Stimulated activated CD4-positive, alpha-beta T cell treated with anti-CD3 and anti-CD28 coated beads, Interleukin-12 subunit alpha, Interleukin-12 subunit beta, amount 100 ng/mL, for 48 hours (primary cell): ENCODE measurements at regions not wholly inside any gene's neighbourhood (a gene's known extent, or its start where the extent isn't known, plus 50 kb on each side); places are given as distances from the start of the nearest gene placed in this dataset.
"Not testable (repeated sequence)": the region's sequence is repeated elsewhere in the genome, so short reads cannot be mapped to it uniquely, and the experiment has no call there.

Experiments used
- DNase-seq, 3 donors: peaks; one replicate each; pipeline ENCODE4 v3.0.0-alpha.2; 2020; ENCODE audit warnings: low read depth in 2 of 3, low spot score in 1 of 3

- DNase-seq, result no peak
Observed at GRCh38 chr3:26058901-26059321, 269.0 kb downstream of the OXSM start.

- no peak for DNase-seq
Observed at GRCh38 chr3:26061947-26062346, 272.1 kb downstream of the OXSM start.

DNA sequence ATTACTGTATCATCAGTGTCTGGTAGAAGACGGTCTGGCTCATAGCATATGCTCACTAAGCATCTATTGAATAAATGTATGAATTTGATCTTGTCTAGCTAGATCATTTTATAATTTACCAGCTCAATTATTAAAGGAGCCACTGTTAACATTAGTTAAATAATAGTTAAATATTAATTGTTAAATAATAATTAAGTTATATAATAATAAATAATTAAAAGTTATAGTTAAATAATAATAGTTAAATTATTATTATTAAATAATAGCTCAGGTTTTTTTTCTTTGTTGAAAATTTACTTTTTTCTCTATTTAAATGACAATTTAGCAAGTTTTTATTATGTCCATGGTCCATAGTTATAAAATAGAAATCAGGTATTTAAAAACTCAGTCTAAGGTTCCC lies 274.4 kb downstream of the OXSM start:
- DNase-seq, result no peak

- no peak for DNase-seq
Observed at GRCh38 chr3:26068890-26069289, 279.0 kb downstream of the OXSM start.

DNA sequence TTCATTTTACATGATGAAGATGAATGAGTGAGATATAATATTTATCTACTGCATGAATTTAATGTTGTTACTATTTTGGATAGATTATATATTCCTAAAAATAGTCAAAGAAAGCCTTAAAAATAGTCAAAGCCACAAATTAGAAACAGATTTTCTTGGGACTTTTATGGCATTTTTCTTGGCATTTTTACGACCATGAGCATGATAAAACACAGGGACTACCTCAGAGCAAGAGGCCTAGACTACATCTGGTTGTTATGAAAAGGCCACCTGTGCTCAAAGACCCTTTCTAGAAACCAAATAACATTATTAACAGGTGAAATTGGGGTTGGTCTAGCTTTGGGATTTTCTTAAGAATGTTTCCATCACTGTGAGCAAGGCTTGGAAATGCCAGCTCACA lies 281.0 kb downstream of the OXSM start:
- no peak for DNase-seq

DNA sequence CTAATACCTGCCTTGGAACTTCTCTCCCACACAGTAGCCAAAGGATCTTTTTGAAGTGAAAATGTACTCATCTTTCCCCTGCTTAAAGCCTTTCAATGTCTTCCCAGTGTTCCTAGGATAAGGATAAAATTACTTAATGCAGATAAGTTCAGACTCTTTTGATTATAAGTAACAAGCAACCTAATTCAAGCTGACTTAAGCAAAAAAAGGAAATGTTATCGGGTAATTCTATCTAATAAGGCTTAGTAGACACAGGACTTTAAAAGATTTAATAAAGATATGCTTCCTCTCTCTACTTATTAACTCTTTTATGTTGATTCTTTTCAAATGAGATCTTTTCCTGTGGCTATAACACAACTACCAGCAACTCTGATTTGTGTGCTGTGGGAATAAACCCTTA lies 284.2 kb downstream of the OXSM start:
- no peak for DNase-seq

DNA sequence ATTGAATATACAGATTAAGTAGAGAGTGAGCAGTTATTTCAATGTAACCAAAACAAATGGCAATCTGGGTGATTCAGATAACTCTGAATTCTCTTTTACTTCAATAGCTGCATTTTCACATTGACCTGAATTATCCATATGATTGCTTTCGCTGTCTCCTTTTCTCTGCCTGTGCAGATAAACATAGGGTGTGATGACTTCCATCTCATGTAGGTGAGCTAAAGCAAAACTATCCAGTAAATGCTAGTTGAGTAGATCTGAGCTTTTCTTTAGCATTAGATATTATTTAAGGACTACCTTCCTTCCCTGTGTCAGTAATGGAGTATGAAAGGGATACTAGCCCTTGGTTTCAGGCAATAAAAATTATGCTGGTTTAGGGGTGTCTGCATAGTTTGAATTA lies 288.6 kb downstream of the OXSM start:
- no peak for DNase-seq

DNA sequence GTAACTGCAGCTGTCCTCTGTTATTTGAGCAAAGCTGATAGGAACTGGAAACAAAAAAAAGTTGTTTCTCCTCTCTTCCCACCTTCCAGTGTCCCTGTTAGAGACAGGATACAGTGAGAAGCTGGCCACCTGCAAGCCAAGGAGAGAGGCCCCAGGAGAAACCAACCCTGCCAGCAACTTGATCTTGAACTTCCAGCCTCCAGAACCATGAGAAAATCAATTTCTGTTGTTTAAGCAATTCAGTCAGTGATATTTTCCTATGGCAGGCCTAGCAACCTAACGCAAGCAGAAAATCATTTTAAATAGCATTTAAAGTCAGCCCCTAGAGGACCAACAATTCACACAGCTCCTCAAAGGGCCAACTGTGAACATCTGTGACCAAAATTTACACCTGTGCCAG lies 291.3 kb downstream of the OXSM start:
- DNase-seq, result no peak

DNA sequence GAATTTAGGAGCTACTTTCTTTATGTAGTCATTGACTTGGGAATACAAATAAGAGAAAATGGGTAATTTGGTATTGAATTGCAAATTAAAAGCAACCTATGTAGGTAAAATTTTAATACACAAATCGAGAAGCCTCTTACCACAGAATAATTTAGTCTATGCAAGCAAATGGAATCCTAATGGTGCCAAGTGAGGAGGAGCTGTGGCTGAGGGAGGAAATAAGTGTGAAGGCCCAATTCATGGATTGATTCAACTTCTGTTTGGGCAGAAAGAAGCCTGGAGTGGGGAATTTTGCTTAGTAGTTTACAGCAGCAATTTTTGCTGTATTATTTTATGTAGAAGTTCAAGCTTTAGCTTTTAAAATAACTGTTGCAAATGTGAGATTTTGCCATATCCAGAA lies 291.9 kb downstream of the OXSM start:
- no peak for DNase-seq

DNA sequence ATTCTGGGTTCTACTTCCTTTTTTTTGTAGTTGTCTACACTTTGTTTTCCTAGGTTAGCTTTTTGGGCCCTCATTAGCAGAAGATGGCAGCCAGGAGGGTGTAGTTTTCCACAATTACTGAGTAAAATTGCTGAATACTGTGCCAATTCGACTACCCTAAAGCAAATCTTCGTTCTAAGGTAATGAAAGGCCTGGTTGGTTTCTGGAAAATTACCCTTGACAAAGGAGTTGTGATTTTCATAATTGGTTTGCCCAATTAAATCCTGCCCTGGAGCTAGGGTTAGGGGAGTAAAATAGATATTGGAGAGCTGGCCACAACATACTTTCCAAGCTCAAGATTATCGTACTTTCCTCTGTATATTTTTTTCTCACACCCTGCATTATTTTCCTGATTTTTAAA lies 293.0 kb downstream of the OXSM start:
- DNase-seq, result no peak

DNA sequence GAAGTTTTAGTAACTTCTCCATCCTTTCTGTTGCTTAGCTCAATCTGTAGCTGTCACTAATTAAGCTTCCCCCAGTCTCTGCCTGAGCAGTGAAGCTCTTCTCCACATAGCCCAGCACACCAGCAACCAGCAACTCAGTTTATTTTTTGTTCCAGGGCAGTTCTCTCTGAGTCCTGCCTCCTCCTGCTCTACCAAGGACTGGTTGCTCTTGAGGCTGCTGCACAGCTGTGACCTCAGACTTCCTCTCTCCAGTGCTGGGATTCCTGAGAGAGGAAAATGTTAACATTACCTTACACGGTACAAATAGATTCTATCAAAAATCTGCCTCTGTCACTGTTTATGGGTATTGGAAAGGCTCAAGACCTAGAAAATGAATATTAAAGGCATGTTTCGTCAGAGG lies 294.7 kb downstream of the OXSM start:
- no peak for DNase-seq

GRCh38 chr3:26087751-26088150 lies 297.9 kb downstream of the OXSM start:
- DNase-seq, result no peak

DNA sequence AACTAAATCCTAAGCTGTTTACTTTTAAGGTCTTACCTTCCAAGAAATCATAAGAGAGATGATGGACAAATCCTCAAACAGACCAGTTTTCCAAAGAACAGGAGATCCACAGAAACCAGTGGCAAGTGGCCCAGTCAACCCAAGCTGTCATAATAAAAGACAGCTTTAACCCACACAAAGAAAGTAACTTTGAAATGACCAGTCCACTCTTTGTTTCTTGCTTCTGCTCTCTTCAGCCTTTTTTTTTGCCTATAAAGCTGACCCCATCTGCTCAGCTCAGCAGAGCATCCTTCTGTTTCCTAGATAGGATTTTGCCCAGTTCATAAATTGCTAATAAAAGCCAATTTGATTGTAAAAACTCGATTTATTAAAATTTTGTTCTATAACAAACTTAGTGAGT lies 299.4 kb downstream of the OXSM start:
- no peak for DNase-seq

DNA sequence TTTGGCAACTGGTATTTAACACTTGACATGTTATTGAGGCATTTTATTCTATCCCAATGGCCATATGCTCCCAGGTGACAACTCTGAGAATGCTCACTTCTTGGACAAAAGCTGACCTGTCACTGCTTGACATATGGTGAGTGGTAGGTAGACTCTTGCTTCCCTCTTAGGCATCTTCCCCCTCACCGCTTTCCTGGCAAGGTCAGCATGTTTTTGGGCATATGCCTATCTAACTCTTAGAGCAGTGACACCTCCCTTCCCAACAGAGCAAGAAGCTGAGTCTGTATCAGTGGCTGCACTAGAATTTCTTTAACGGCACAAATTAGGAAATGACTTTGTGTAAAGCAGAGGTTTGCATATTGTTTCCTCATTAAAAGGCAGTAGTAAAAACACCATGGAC lies 300.7 kb downstream of the OXSM start:
- DNase-seq, result no peak

GRCh38 chr3:26091096-26091495 lies 301.2 kb downstream of the OXSM start:
- no peak for DNase-seq

DNA sequence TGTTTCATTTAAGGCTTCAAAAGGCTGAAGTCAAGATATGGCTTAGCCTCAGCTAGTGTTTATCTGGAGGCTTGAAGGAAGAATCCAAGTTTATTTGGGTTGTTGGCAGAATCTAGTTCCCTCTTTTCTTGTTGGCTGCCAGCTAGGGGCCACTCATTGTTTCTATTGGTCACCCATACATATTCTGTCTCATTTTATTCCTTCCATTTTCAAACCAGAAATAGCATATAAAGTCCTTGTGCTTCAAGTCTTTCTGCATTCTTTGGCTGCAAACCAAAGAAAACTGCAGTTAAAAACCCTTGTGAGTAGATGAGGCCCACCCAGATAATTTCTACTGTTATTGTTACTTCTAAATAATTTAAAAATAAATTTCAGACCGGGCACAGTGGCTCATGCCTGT lies 301.7 kb downstream of the OXSM start:
- no peak for DNase-seq

- not testable (repeated sequence) for DNase-seq
Observed at GRCh38 chr3:26097111-26097510, 307.2 kb downstream of the OXSM start.

DNA sequence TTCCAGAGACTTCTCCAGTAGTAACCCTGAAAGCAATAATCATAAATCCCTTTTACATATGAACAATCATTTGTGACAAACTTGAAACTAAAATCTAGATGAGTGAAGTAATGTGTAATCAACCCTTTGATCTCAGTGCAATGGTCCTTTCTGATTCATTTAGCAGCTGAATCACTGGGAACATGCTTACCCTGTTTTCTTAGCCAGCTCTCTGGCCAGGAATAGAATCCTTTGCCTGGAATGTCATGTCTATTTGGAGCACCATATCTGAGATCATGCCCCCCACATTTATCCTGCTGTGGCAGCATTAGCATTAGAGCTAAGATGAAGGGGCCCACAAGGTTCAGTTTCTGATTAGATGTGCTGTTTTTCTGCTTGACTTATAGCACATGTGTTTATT lies 309.8 kb downstream of the OXSM start:
- no peak for DNase-seq

- DNase-seq, result no peak
Observed at GRCh38 chr3:26100176-26100575, 310.3 kb downstream of the OXSM start.

DNA sequence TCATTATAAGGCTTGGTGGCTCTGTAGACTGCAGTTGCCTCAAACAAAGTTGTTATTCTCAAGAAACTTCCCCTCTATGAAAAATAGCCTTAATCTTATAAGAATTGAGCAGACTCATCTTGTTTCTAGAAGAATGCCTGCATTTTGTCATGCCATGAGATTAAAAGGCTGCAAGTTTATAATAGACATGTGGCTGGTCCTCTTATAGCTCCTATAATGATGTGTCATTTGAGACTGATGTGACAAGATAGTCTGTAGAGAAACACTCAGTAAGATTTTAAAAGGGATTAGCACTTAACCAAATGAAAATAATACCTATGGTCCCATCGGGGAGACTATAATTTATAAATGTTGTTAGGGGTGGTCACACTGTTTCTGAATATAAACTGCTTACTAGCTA lies 312.5 kb downstream of the OXSM start:
- no peak for DNase-seq

GRCh38 chr3:26104851-26105251 lies 315.0 kb downstream of the OXSM start:
- no peak for DNase-seq

GRCh38 chr3:26105261-26105660 lies 315.4 kb downstream of the OXSM start:
- no peak for DNase-seq

DNA sequence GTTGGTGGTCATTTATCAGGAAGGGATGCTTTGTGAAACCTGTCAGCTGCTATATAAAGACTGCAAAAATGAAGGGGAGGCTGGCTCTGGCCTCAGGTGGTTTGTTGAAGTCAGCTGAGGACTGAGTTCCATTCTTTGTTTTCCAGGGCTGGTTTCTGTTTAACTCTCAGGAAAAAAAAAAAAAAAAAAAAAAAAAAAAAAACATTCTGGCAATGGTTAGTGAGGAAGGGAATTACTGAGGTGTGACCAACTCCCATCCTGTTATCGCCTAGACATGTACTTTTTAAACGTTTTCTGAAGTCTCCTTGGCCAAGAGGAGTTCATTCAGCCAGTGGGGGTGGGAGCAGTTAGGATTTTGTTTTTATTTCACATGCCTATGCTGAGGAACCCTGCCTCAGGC lies 316.3 kb downstream of the OXSM start:
- no peak for DNase-seq

DNA sequence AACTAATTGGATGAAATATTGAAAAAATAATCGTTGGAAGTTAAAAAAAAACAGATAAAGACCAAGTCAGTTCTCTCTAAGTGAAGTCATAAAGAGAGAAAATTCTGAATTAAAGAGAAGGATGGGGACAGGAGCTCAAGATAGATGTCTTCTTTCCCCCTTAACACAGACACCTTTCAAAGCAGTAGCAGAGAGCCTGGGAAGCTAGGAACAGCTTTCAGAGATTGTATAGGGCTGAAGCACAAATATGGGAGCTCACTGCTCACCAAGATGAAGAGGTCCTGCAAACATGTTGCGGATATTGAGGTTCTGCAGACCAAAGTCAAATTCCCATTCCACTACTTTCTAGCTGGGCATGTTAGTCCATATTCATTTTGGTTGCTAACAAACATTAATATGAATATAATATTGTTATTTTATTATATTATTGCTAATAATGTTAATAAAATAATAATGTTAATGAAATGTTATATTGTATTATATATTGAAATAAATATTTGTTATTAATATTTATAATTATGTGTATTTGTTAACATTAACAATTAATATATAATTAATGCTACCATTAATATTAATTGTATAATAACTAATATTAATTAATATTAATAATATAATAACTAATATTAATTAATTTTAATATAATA lies 319.1 kb downstream of the OXSM start:
- DNase-seq, result no peak
